UCSD-AML1 (cell line): ENCODE measurements at regions not wholly inside any gene's neighbourhood (a gene's known extent, or its start where the extent isn't known, plus 50 kb on each side); places are given as distances from the start of the nearest gene placed in this dataset.
"Not testable (repeated sequence)": the region's sequence is repeated elsewhere in the genome, so short reads cannot be mapped to it uniquely, and the experiment has no call there.

ENCODE experiments used
- DNase-seq: peaks from one replicate; lab custom pipeline; 2025; ENCODE audit not compliant: unreplicated experiment; lab: John Stamatoyannopoulos, UW

DNA sequence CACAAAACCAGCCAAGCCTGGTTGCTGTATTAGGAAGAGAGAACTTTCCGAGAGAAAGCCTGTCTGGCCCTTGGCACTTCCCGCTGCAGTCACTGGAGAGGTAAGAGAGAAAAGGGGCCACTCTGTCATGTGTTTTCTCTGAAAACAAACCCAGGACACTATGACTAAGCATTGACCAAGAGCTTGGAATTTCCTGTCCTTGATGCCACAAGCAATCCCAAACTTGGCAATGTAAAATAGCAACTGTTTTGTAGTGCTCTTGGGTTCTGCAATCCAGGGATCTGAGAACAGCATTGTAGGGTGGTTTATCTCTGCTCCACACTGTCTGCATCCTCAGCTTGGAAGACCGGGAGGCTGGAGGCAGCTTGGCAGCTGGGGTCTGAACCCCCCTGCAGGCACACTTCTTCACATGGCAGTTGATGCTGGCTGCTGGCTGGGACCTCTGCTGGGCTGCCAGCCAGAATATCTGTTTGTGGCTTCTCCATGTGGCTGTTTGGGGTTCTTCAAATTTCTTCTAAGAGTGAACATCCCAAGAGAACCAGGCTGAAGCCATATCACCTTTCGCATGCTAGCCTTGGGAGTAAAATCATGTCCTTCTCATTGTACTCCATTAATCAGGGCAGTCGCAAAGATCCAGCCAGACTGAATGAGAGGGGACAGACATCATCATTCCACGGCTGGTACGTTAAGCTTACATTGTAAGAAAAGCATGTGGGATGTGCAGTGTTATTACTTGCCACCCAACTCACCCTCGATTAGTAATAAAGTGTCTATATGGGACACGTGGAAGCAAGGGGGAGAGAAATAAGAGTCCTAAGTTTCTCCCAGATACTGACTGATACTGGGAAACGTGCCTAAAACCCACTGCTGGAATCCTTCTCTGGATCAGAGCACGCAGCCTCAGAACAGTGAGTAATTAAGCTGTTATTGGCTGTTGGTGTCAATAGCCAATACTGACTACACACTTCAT lies 537.4 kb upstream of the B3GAT1 start:
- DNase-seq: no peak

DNA sequence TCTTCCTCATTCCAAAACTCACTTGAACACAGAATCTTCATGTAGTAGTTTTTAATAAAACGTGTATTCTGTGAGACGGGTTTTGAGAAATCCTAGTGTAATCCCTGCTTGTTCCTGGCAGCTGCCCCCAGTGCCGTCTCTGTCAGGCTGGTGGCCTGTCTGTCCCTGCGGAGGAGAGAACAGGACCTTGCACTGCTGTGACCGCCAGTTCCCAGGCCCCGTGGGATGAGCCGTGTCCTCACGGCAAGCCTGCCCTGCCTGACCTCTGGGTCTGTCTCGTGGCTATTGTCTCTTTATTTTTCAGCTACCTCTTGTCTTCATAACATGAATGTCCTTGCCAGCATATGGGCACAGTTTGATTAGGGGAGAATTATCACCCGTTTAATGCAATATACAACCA lies 535.5 kb upstream of the B3GAT1 start:
- DNase-seq: no peak

DNA sequence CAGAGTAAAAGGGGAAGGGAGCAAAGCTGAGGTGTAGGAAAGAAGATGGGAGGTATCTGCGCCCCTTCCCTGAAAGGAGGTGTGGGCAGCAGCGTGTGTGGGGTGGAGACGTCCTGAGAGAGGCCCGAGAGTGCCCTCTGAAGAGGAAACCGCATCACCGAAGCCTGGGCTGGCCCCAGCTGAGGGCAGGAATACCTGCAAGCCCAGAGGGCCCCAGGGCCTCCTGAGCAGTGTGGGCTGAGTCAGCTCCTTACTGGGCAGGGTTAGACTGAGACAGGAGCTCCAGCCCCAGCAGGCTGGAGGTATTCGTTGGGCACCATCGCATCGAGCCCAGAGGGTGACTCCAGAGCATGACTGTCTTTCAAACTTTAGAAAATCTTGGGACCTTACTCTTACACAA lies 534.0 kb upstream of the B3GAT1 start:
- DNase-seq: no peak

DNA sequence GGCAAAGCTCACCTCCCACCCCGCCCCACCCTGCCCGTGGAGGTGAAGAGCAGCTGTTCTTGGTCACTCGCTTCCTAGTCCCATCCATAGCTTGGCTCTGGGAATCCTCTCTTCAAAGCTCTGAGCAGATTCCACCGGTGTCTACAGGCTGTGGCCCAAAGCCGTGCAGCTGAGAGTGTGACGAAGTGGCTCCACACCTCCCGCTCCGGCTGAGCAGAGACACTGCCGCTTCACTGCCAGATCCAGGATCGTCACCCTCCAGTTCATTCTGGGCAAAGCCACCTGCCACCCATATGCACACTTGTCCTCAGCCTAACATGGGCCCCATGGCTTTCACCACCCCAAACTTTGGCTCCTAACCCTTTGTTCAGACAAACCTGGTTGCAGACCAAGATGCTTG lies 532.9 kb upstream of the B3GAT1 start:
- DNase-seq: no peak

DNA sequence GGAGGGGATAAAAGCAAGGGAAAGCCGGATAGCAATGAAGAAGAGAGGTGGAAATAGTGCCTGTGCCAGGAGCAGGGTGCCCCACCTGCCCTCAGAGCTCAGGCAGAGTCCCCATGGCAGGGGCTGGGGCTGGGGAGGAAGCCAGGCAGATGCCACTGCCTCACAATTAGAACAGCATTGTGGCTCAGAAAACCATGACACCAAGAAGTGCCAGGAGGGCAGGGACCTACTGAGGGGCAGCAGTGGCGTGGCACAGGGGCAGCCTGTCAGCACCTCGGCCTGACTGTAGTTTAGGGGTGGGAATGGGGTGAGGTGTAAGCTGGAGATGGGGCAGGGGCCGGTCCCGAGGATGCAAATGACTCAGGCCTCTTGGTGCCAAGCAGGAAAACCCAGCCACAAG lies 532.1 kb upstream of the B3GAT1 start:
- DNase-seq: no peak

DNA sequence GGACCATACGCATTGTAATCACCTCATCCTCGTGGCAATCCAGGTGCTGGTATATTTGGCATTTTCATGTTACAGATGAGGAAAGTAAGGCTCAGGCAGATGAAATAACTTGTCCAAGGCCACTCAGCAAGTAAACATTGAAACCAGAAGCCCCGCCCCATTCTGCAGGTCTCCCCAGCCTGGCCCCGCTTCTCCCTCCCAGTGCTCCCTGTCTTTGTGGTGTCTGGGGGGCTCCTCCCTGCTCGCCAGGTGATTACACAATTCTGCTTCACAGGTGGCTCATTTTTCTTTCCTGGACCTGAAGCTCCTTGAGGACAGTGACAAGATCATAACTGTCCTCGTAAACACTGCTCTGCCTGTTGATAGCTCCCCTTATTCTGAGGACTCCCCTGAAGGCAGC lies 531.5 kb upstream of the B3GAT1 start:
- no peak for DNase-seq

DNA sequence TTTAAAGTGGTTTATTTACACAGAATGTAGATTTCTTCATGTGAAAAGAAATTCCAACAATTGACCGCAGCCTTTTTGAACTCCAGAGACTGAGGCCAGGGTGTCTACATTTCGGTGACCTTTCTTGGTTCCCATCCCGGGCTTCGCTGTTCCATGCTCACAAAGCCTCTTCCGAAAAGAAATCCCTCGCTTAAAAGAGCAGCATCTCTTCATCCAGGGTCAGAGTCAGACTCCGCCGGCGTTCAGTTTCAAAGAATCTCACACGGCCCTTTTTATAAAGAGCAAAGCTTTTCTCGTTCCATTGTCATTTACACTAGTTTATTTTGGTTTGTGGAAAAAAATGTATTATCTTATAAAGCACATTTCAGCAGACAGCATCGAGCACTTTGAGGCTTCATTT lies 530.6 kb upstream of the B3GAT1 start:
- DNase-seq: no peak

DNA sequence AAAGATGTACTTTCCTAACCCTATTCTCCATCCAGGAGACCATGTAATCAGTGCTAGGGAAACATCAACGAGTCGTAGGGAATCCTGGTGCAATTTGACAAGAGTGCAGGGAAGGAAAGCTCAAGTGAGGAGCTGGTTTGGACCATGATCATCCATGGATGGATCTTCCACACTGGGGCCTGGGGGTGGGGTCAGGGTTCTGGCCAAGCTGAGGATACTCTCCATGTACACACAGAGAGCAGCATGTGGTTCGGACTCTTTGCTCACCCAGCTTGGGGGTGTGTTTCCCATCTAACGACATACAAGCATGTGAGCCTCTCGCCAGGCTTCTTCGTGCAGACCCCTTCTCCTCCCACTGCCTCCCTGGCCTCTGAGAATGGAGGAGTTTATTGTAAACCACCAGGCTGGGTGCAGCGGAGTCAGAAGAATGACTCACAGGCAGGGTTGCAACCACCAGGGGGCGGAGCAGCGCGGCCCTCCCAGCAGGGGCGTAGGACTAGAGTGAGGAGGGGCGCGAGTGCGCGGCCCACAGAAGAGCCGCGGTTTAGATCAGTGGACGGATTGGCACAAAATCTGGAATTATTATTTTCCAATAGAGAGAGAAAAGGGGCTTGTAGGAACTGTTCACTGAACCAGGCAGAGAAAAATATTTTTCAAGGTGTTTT lies 530.0 kb upstream of the B3GAT1 start:
- DNase-seq: not testable (repeated sequence)

DNA sequence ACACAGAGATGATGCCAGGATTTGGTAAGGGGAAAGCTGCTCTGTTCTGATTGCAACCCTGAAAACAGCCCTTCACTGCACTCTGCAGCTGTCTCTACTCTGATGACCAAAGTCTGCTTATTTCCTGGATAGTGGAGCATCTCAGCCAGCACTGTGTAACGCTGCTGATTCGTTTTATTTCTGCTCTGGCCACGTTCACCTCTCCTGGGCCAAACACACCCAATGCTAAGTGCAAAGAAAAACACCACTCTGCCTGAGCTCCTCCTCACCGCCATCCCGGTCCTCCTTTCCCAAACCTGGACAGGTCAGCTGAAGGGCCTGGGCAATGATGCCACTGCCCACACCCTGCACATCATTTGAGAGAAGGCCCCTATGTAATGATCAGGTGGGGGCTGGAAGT lies 529.3 kb upstream of the B3GAT1 start:
- DNase-seq: no peak

DNA sequence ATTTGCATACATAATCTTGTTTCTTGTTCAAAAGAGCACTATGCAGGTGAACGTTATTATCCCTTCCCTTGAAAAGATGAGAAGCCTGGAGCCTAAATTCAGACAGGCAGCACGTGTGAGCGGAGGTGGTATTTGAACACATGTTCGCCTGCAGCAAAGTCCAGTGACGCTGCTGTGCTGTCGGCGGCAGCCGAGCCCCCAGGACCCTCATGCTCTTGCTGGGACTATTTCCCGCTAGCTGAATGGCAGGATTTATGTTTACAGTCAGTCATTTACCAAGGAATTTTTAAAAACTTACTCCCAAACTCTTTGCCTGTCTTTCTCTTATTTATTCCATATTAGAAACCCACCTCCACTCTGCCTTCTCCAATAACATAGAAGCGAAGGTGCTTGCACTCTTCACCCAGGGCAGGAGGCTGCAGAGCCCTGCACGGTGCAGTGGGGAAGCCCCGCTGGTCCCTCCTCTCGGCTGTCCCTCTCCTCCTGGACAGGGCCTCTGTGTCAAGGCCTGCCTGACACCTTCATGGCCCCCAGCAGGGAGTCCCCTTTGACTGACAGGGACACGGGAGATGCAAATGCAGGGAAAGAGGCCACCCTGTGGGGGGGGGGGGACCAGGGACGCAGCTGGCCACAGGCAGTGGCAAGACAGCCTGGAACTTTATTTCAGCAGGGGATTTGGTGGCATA lies 528.5 kb upstream of the B3GAT1 start:
- DNase-seq: no peak

DNA sequence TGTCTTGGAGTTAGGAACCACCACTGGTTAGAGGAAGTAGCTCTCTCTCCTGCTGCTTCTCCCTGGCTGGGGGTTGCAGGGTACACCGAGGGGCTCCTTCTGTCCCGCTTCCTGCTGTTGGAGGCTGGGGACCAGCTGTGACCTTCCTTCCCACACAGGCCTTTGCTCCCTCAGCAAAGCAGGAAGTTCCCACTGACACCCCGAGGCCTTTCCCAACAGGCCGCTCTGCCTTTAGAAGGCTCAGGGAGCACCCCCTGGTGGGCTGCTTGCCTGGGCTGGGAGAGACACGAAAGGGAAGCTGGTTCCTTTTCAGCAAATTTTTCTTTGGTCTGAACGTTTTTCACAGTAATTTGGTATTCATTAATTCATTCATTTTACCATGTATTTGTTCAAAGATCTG lies 527.9 kb upstream of the B3GAT1 start:
- DNase-seq: peak; percentile 24

DNA sequence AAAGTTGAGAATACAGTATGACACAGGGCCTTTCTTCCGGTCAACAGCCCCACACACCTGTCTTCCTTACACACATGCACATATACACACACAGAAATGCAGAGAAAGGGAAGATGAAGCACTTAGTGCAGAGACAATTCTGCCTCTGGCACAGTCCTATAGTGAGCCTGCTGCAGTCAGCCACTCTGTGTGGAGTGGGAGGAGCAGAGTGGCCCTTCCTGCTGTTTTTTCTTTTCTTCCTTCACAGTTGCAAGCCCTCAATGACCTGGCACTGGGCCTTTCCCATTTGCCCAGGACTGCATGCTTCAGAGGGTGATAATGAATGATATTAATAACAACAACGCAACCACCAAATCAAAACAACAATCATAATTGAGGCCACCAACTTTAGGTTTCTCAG lies 527.0 kb upstream of the B3GAT1 start:
- no peak for DNase-seq

DNA sequence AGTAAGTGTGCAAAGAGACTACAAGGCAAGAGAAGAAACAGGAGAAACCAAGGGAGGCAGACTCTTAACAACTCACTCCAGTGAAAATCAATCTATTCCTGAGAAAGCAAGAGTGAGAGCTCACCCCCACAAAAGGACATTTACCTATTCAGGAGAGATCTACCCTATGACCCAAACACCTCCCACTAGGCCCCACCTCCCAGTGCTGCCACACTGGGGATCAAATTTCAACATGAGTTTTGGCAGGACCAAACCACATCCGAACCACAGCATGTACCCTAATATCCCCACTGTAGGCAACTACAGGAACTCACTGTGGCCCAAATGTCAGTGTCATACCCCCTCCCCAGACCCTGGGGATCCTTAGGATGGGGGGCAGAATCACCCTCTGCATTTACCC lies 526.2 kb upstream of the B3GAT1 start:
- DNase-seq: no peak

DNA sequence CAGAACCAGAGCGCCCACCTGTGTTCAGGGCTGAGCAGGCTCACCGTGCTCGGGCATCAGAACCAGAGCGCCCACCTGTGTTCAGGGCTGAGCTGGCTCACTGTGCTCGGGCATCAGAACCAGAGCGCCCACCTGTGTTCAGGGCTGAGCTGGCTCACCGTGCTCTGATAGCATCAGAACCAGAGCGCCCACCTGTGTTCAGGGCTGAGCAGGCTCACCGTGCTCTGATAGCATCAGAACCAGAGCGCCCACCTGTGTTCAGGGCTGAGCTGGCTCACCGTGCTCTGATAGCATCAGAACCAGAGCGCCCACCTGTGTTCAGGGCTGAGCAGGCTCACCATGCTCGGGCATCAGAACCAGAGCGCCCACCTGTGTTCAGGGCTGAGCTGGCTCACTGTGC lies 525.2 kb upstream of the B3GAT1 start:
- DNase-seq: not testable (repeated sequence)

DNA sequence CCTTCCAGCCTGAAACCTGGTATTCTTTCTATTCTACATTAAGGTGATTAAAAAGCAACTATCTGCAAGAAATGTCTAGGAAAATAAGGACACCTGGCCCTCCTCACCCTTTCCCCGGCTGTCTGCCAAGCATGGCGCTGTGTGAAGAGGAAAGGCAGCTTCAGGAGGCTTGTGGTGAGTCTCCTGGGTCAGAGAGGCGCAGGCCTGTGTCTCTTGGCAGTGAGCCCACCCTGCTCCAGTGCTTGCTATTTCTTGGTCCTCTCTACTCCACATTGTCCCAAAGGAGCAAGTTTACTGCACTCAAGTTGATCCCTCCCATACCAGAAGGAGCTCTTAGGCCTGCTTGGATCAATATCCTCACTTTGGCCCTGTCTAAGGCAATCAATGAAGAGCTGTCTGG lies 520.7 kb upstream of the B3GAT1 start:
- no peak for DNase-seq

DNA sequence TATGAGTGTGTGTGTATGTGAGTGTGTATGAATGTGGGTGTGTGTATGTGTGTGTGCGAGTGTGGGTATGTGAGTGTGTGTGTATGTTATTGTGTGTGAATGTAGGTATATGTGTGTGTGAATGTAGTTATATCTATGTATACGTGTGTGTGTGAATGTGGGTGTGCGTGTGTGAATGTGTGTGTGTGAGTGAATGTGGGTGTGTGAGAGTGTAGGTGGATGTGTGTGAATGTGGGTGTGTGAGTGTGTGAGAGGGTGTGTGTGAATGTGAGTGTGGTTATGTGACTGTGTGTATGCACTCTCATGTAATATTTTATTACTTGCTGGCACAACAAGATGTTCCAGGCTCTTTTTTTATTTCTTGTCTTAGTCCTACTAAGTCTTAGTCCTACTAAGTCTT lies 513.4 kb upstream of the B3GAT1 start:
- no peak for DNase-seq

DNA sequence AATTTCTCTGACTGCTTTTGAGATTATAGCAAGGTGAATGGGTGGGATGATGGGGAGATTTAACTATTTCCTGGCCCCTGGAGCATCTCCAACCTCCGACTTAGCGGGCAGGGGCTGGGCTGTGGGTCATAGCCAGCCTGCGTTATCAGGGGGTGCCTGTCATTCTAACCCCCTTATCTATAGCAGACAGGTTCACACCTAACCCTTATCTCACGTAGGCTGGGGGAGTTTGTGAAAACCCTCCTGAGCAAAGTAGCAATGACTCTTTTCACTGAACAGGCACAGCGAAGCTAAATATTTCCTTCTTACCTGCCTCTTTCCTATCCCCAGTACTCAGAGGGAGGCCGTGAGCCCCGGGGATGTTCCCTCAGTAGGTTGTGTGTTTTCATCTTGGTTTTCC lies 511.4 kb upstream of the B3GAT1 start:
- DNase-seq: no peak

DNA sequence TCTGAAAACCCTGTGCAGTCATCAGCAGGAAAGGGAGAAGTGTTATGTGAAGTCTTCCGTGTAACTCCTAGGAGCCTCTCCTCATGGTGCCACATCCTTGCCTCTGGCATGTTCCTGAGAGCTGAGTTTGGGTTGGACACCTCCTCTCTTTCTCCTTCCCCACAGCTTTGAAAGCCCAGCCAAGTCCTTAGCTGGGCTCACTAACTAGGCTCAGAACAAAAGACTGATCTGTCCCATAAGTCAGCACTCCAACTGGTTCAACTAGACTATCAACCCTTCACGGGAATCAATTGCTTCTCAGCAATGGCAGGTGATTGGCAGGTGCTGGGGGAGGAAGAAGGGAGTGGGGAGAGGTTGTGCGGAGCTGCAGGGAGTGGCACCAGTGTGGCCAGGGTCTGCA lies 509.9 kb upstream of the B3GAT1 start:
- no peak for DNase-seq

DNA sequence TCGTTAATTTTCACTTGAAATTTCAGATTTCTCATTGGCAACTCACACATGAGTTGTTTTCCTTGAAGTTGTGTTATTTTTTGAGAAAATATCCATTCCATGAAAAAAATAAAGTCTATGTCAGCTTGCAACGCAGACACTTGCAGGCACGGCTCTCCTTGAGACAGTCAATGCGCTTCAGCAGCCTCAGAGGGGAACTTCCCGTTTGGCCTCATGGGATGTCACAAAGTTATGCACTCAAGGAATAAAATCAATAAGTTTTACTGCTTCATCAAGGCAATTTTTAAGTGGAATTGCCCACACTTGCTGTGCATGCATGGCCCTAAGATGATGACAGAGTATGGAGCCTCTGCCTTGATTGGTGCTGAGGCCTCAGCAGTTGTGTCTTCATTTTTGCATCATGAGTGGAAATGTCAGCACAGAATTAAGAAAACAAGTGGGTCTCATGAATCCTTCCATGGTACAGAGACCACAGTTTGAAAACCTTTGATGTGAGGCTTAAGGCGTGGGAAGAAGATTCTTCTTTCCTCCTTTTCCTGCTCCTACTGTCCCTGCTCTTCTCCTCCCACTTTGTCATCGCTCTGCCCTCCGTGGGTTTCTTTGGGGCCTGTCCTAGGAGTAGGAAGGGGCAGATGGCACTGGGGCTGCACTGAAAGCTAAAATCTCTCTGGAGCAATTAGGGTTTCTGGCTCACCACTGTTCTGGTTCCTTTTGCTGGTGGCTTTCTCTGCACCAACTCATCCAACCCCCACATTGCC lies 509.0 kb upstream of the B3GAT1 start:
- no peak for DNase-seq

DNA sequence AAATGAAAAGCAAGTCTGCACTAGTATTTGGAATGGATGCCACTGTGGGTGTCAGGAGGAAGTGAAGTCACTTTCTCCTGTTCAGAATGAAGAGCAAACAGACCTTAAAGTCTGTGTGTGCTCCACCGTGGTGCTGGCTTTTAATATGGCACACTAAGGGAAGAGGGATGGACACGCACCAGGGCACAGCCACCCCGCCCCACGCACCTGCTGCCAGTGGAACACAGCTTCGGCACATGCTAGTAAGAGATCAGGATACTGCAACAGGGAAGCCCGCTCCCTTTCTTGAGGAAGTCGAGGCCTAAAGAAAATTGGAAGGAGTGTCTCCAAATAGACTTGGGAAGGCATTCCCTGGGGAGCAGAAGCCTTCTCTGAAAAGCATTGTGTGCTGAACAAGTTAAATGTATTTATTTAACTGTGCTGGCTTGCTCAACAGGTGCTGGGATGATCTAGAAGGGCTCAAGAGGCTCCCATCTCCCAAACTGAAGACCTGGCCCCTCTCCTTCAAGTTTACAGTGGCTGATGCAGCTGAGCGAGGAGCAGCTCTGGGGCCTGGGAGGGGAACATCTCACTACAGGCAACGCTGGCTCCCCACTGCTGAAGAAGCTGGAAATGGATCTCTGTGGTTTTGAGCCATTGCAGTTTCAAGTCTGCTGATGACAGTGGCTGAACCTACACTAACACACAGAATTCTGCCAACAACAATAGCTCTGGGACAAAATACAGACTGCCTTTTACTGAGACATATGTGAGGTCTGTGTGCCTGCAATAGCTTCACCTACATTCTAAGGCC lies 504.6 kb upstream of the B3GAT1 start:
- DNase-seq: no peak
